PC-9 (cell line): ENCODE measurements at regions not wholly inside any gene's neighbourhood (a gene's known extent, or its start where the extent isn't known, plus 50 kb on each side); places are given as distances from the start of the nearest gene placed in this dataset.

Experiments used
- BruUV-seq: library from RNA; stranded (reverse); fragments of 400-500 nt; replicated peaks from 2 replicates; lab custom pipeline; 2021; lab: Mats Ljungman, UMichigan
- CTCF ChIA-PET: fragments of 300-600 bp; sonication (Branson Sonifier 250); formaldehyde crosslinking; loops from one replicate; lab custom pipeline; 2022; ENCODE audit warnings: antibody characterized with exemption; lab: Charles Lee
- POLR2A ChIA-PET: fragments of 300-600 bp; sonication (Branson Sonifier 250); formaldehyde crosslinking; loops from one replicate; lab custom pipeline; 2022; ENCODE audit warnings: antibody characterized with exemption; ENCODE audit not compliant: unreplicated experiment; lab: Charles Lee
- DNase-seq, 2 experiments: peaks; one replicate each; pipeline versions ENCODE4 v3.0.0 to v3.0.0-alpha.2; 2015 to 2022; ENCODE audit warnings: mixed read lengths in 1 of 2
- H2AFZ ChIP-seq: fragments of 200-600 bp; sonication (generic); 2 replicates; pipeline ENCODE4 v1.8.1; 2017; ENCODE audit warnings: antibody characterized with exemption
- H3F3A ChIP-seq: fragments of 200-600 bp; sonication (generic); 2 replicates; pipeline ENCODE4 v1.8.1; 2017; ENCODE audit warnings: antibody characterized with exemption, mild to moderate bottlenecking, low read depth; ENCODE audit not compliant: insufficient read depth
- H3K27ac ChIP-seq: fragments of 200-600 bp; sonication (generic); 2 replicates; pipeline ENCODE4 v1.6.1; 2016; ENCODE audit warnings: mixed run types
- H3K27me3 ChIP-seq: fragments of 200-600 bp; sonication (generic); 2 replicates; pipeline ENCODE4 v1.6.1; 2016; ENCODE audit warnings: low read depth, mixed run types; ENCODE audit not compliant: insufficient read depth
- H3K36me3 ChIP-seq: fragments of 200-600 bp; sonication (generic); 2 replicates; pipeline ENCODE4 v1.6.1; 2016; ENCODE audit warnings: low read depth, mixed run types
- H3K4me1 ChIP-seq: fragments of 200-600 bp; sonication (generic); replicated peaks from 2 replicates; pipeline ENCODE4 v1.6.1; 2016; ENCODE audit warnings: mixed run types; ENCODE audit not compliant: insufficient read depth
- H3K4me2 ChIP-seq: fragments of 200-600 bp; sonication (generic); 2 replicates; pipeline ENCODE4 v1.6.1; 2017; ENCODE audit warnings: mixed run types
- H3K4me3 ChIP-seq: fragments of 200-600 bp; sonication (generic); 2 replicates; pipeline ENCODE4 v1.6.1; 2016; ENCODE audit warnings: mixed run types
- H3K79me2 ChIP-seq: fragments of 200-600 bp; sonication (generic); 2 replicates; pipeline ENCODE4 v1.6.1; 2017; ENCODE audit warnings: low read depth, mixed run types
- H3K9me2 ChIP-seq: fragments of 200-600 bp; sonication (generic); 2 replicates; pipeline ENCODE4 v1.8.1; 2017; ENCODE audit warnings: mild to moderate bottlenecking; ENCODE audit not compliant: insufficient read depth
- H3K9me3 ChIP-seq: fragments of 200-600 bp; sonication (generic); 2 replicates; pipeline ENCODE4 v1.8.1; 2016; ENCODE audit warnings: low read depth; ENCODE audit not compliant: insufficient read depth
- H4K20me1 ChIP-seq: fragments of 200-600 bp; sonication (generic); 2 replicates; pipeline ENCODE4 v1.8.1; 2017; ENCODE audit not compliant: insufficient read depth
- EZH2 ChIP-seq: fragments of 200-600 bp; sonication (generic); IDR thresholded peaks from 2 replicates; pipeline ENCODE4 v1.8.0; 2017; ENCODE audit warnings: antibody characterized with exemption, low read depth
- intact Hi-C: fragments of 100-400 bp; cut with micrococcal nuclease; formaldehyde crosslinking; loops from one replicate; pipeline ENCODE4 v1.10.0; 2022; ENCODE audit not compliant: unreplicated experiment
- TF ChIP-seq, protein P1 (sequence below): fragments of 200-600 bp; sonication (generic); conservative IDR thresholded peaks from 2 replicates; pipeline ENCODE4 v1.6.1; 2017; ENCODE audit warnings: mixed run types, antibody characterized with exemption, mild to moderate bottlenecking, moderate library complexity

- no peak for DNase-seq
- Histone ChIP-seq H3K4me1 (no peaks in the 10 kb centered on the region), H3K79me2 (no peaks in the 10 kb centered on the region), H3K36me3 (no peaks in the 10 kb centered on the region), H3K4me2 (no peak overlapping the region), H3K27ac (no peak overlapping the region), H3F3A (no peaks in the 10 kb centered on the region), H2AFZ (no peak overlapping the region), H3K9me2 (no peaks in the 10 kb centered on the region), H3K4me3 (no peak overlapping the region), H4K20me1 (no peaks in the 10 kb centered on the region), H3K9me3 (no peaks in the 10 kb centered on the region), H3K27me3 (peaks cover 9% of the 10 kb centered on the region; the same call in 1 of the 2 replicates)
- BruUV-seq, result no TSS peak
- CTCF ChIA-PET, result no interaction called here
- no peak for TF ChIP-seq EZH2
- TF ChIP-seq, protein P1, sequence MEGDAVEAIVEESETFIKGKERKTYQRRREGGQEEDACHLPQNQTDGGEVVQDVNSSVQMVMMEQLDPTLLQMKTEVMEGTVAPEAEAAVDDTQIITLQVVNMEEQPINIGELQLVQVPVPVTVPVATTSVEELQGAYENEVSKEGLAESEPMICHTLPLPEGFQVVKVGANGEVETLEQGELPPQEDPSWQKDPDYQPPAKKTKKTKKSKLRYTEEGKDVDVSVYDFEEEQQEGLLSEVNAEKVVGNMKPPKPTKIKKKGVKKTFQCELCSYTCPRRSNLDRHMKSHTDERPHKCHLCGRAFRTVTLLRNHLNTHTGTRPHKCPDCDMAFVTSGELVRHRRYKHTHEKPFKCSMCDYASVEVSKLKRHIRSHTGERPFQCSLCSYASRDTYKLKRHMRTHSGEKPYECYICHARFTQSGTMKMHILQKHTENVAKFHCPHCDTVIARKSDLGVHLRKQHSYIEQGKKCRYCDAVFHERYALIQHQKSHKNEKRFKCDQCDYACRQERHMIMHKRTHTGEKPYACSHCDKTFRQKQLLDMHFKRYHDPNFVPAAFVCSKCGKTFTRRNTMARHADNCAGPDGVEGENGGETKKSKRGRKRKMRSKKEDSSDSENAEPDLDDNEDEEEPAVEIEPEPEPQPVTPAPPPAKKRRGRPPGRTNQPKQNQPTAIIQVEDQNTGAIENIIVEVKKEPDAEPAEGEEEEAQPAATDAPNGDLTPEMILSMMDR, result no peak
- intact Hi-C loops, result no loop called here
- POLR2A ChIA-PET, result no interaction called here
These were observed 224.0 kb downstream of the SOD2 start for GRCh38 chr6:159468994-159469393.

- POLR2A ChIA-PET, result no interaction called here
- Histone ChIP-seq H3K4me2 (no peak overlapping the region), H3K4me1 (no peaks in the 10 kb centered on the region), H3K4me3 (no peak overlapping the region), H3K9me2 (no peaks in the 10 kb centered on the region), H3K27me3 (peaks cover 17% of the 10 kb centered on the region), H4K20me1 (no peaks in the 10 kb centered on the region), H3K9me3 (no peaks in the 10 kb centered on the region), H3K27ac (no peak overlapping the region), H2AFZ (no peak overlapping the region), H3K79me2 (no peaks in the 10 kb centered on the region), H3F3A (no peaks in the 10 kb centered on the region), H3K36me3 (no peaks in the 10 kb centered on the region)
- CTCF ChIA-PET, result no interaction called here
- no TSS peak for BruUV-seq
- intact Hi-C loops, result no loop called here
- DNase-seq, result no peak
- TF ChIP-seq EZH2, result no peak
These were observed 225.5 kb downstream of the SOD2 start for GRCh38 chr6:159467473-159468041.

- no peaks in the 10 kb centered on the region for H3K9me2 ChIP-seq
- TF ChIP-seq, protein P1, result no peak
- TF ChIP-seq EZH2, result no peak
- no peak for DNase-seq
- intact Hi-C loops, result no loop called here
- H3F3A ChIP-seq, result no peaks in the 10 kb centered on the region
- H3K4me2 ChIP-seq, result no peak overlapping the region
- H3K36me3 ChIP-seq, result no peaks in the 10 kb centered on the region
- no peak overlapping the region for H3K4me3 ChIP-seq
- H3K9me3 ChIP-seq, result no peaks in the 10 kb centered on the region
- peaks cover 18% of the 10 kb centered on the region for H3K27me3 ChIP-seq
- ChIA-PET POLR2A (no interaction called here), CTCF (no interaction called here)
- no peaks in the 10 kb centered on the region for H3K79me2 ChIP-seq
- no peak overlapping the region for H2AFZ ChIP-seq
- H3K4me1 ChIP-seq, result no peaks in the 10 kb centered on the region
- H3K27ac ChIP-seq, result no peak overlapping the region
- no TSS peak for BruUV-seq
- no peaks in the 10 kb centered on the region for H4K20me1 ChIP-seq
These were observed 226.1 kb downstream of the SOD2 start for GRCh38 chr6:159466926-159467325.

DNA sequence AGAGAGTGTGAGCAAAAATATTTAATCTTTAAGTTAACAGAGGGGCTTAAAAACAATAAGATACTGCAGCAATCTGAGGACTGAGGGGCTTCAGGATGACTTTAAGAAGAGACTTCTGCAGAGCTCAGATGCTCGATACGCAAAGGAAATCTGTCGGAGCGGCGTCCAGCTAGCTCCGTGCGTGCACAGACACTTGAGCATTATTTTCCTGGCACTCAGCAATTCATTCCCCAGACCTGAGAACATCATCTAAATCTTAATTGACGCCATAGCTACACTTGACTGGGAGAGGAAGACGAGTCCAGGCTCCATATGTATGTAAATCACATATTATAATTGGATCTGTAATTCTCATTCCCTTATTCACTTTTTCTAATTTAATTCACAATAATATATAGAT, 228.2 kb downstream of the SOD2 start:
- TF ChIP-seq, protein P1, result no peak
- no peak for TF ChIP-seq EZH2
- Histone ChIP-seq H4K20me1 (no peaks in the 10 kb centered on the region), H2AFZ (no peak overlapping the region), H3F3A (no peaks in the 10 kb centered on the region), H3K4me2 (no peak overlapping the region), H3K79me2 (no peaks in the 10 kb centered on the region), H3K27ac (no peak overlapping the region), H3K4me1 (no peaks in the 10 kb centered on the region), H3K36me3 (no peaks in the 10 kb centered on the region), H3K4me3 (no peak overlapping the region), H3K9me2 (no peaks in the 10 kb centered on the region), H3K9me3 (no peaks in the 10 kb centered on the region), H3K27me3 (peaks cover 31% of the 10 kb centered on the region)
- intact Hi-C loops, result no loop called here
- CTCF ChIA-PET, result no interaction called here
- no TSS peak for BruUV-seq
- POLR2A ChIA-PET, result no interaction called here
- DNase-seq, result no peak
